MM.1S (cell line): ENCODE measurements at regions not wholly inside any gene's neighbourhood (a gene's known extent, or its start where the extent isn't known, plus 50 kb on each side); places are given as distances from the start of the nearest gene placed in this dataset.

Experiments used
- EZH2 ChIP-seq: fragments of 300-600 bp; sonication (generic); optimal IDR thresholded peaks from 2 replicates; pipeline ENCODE3; 2017; ENCODE audit warnings: low read depth, mild to moderate bottlenecking, antibody characterized with exemption, low read length, mixed read lengths
- TF ChIP-seq, protein P1 (sequence below): fragments of 300-600 bp; sonication (generic); IDR thresholded peaks from 2 replicates; pipeline ENCODE4 v1.5.1; 2016; ENCODE audit warnings: antibody characterized with exemption, low read length, mixed read lengths

DNA sequence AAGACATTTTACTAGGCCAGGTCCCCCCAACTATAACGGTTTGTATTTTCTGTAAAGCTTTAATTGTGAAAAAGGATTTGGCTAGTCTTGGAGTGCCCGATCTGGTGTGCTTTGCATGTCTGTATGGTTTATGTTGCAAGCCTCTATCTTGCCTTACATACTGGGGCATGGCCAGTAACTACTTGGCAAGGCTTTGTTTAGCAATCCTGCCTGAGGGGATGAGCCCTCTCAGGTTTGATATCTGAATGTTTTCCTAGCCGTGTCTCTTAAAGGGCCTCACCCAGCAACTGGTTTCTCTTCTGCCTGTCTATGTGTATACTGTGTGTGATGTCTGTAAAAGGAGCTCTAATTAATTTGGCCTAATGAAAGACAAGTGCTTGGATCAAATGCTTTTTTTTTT, 61.3 kb upstream of the SPINK5 start:
- TF ChIP-seq, protein P1, sequence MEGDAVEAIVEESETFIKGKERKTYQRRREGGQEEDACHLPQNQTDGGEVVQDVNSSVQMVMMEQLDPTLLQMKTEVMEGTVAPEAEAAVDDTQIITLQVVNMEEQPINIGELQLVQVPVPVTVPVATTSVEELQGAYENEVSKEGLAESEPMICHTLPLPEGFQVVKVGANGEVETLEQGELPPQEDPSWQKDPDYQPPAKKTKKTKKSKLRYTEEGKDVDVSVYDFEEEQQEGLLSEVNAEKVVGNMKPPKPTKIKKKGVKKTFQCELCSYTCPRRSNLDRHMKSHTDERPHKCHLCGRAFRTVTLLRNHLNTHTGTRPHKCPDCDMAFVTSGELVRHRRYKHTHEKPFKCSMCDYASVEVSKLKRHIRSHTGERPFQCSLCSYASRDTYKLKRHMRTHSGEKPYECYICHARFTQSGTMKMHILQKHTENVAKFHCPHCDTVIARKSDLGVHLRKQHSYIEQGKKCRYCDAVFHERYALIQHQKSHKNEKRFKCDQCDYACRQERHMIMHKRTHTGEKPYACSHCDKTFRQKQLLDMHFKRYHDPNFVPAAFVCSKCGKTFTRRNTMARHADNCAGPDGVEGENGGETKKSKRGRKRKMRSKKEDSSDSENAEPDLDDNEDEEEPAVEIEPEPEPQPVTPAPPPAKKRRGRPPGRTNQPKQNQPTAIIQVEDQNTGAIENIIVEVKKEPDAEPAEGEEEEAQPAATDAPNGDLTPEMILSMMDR, result no peak
- no peak for TF ChIP-seq EZH2
